ENCODE measurements at regions not wholly inside any gene's neighbourhood (a gene's known extent, or its start where the extent isn't known, plus 50 kb on each side); places are given as distances from the start of the nearest gene placed in this dataset.

GRCh38 chr6:145469021-145469420 is 266.3 kb downstream of the EPM2A start:
- no peak for DNase-seq

- no peak for DNase-seq
These were observed 259.4 kb downstream of the EPM2A start for GRCh38 chr6:145475794-145476396.

GRCh38 chr6:145480024-145480423 is 255.3 kb downstream of the EPM2A start:
- no peak for DNase-seq

- DNase-seq, result no peak
These were observed 251.9 kb downstream of the EPM2A start for GRCh38 chr6:145483191-145483996.

GRCh38 chr6:145485288-145485687 is 250.0 kb downstream of the EPM2A start:
- no peak for DNase-seq

DNA sequence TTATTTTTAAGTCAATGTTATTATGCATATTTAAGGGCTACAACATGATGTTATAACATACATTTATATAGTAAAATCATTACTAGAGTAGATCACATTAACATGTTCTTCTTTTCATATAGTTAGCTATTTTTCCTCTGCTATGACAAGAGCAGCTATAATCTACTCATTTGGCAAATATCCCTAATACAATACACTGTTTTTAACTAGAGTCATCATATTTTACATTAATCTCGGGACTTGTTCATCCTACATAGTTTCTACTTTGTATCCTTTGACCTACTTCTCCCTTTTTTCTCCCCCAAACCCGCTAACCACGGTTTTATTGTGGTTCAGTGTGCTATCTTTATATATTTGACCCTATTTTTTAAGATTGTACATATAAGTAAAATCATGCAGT is 249.0 kb downstream of the EPM2A start:
- no peak for DNase-seq

DNA sequence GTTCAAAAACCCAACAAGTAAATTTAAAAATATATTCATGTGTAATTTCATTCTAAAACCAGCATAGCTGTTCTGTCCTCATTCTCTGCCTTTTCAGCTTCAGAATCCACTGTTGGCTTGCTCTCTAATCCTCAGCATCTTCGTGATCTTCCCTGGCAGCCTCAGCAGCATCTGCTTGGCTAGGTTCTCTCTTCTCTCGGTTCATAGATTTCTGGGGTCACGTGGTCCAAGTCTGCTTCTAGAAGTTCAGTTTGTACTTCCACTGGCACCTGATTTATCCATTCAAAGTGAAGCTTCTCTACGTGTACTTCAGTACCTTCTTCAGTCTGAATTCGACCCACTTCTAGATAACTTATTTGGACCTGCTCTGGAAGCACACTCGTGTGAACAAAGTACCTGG is 245.7 kb downstream of the EPM2A start:
- DNase-seq, result no peak

GRCh38 chr6:145490068-145490467 is 245.3 kb downstream of the EPM2A start:
- no peak for DNase-seq

- no peak for DNase-seq
These were observed 244.2 kb downstream of the EPM2A start for GRCh38 chr6:145491126-145491525.

- DNase-seq, result no peak
These were observed 238.3 kb downstream of the EPM2A start for GRCh38 chr6:145497006-145497405.

DNA sequence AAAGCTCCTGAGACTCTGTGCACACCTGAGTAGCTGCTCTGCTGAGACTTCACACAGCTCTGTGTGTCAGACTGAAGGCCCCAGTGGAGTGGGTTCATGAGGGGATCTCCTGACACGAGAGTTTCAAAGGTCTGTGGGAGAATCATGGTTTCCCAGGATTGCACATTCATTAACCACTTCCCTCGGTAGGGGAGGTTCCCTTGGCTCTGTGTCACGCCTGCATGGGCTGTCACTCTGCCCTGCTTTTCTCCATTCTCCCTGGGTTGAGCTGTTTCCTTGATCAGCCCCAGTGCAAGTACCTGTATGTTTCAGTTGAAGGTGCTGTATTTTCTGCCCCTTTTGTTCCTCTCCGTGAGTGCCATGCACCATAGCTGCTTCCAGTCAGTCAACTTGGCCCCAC is 236.9 kb downstream of the EPM2A start:
- no peak for DNase-seq

DNA sequence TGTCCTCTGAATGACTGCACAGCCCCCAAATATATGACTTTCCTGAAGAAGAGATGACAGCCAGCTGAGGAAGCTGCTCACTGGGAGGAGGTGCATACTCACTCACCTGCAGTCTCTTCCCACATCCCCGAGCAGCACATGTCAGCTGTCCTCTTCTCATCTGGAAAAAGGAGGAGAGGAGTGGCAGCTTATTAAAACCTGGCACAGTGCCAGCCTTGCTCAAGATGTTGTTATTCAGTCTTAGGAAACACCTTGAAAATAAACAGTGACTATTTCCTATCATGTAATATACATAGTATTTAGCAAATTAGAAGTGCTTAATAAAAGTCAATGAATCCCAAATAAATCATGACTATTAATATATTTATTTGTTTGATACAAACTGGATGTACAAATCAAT is 232.9 kb downstream of the EPM2A start:
- DNase-seq, result peak; percentile 4

- DNase-seq, result no peak
These were observed 229.2 kb downstream of the EPM2A start for GRCh38 chr6:145506136-145506535.

- no peak for DNase-seq
These were observed 228.8 kb downstream of the EPM2A start for GRCh38 chr6:145506565-145506964.

DNA sequence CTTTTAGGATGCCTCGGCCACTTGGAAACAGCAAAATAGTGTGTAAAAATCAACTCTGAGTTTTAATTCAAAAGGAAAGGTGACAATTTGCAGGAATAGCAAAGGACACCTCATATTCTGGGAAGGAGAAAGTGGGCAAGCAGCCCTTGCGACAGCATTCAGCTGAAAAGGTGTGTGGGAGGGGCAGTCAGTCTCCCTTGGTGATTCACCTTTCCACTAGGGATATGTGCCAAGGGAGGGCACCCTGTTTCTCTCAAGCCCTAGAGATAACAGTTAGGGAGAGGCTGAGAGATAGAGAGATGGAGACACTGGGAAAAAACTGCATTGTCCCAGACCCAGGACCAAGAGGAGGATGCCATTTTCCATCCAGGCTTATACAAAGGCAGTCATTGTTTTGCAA is 228.1 kb downstream of the EPM2A start:
- no peak for DNase-seq

- DNase-seq, result no peak
These were observed 227.2 kb downstream of the EPM2A start for GRCh38 chr6:145508107-145508506.

DNA sequence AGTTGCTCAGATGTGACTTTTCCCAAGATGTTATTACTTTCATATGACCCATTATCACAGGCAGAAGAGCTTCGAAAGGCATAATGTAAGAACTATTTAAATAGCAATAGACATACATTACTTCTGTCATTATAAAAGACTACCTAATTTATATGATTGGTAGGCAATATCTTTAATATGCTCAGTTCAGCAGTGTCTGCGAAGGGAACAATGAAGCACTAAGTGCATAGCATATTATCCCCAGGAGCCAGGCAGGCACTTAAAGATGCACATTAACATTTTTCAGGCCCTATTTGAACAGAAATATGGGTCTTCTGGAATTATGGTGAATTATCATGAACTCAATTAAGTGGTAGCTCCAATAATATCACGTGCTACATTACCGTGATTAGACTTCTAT is 217.8 kb downstream of the EPM2A start:
- DNase-seq, result no peak

- no peak for DNase-seq
These were observed 210.3 kb downstream of the EPM2A start for GRCh38 chr6:145525038-145525437.

GRCh38 chr6:145529582-145529981 is 205.7 kb downstream of the EPM2A start:
- no peak for DNase-seq

DNA sequence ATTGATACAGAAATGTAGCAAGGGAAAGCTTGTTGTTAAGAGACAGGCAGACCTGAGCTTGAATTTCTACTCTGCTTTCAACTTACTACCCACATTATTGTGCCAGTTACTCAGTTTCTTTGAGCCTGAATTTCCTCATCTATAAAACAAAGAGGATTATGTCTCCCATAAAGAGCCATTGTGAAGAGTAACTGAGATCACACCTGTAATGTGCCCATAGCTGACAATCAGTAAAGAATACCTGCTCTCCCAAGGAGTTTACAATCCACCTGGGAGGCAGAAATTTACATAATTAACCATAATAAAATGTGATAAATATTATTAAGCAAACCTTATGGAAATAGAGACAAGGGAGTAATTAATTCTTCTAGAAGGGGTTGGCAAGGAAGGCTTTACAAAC is 204.9 kb downstream of the EPM2A start:
- no peak for DNase-seq

- no peak for DNase-seq
These were observed 204.3 kb downstream of the EPM2A start for GRCh38 chr6:145531032-145531431.

DNA sequence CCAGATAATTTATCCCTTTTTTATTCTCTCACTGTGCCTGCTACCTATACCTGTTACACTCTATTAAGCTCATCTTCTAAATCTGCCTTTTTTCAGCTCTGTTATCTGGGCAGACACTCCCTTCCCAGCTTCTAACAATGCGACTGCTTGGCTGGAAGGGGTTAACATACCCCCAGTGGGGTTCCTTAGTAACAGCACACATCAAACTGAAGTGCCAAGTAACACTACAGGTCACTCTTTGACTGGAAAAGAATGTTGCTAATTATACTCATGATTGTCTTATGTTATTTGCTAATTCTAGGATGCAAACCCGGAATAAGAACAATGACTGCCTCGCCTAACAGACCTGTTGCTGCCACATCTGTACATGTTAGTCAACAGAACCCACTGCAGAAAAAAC is 203.5 kb downstream of the EPM2A start:
- DNase-seq, result peak; percentile 24

DNA sequence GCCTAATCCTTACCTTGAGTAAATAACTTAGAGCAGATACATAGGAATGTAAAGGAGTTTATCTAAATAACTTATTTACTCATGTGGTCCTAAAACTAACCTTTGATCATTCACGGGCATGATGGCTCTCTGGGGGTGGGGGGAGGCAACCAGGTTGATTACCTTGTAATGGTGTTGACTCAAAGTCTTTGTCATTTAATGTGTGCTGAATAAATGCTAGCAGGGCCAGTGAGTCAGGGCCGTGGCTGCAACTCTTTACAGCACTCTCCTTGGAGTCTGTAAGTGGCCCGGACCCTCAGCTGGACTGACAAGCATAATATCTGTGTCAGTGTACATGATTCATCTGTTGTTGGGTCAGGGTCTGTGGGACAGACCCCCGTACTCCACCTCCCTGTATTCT is 203.0 kb downstream of the EPM2A start:
- no peak for DNase-seq

DNA sequence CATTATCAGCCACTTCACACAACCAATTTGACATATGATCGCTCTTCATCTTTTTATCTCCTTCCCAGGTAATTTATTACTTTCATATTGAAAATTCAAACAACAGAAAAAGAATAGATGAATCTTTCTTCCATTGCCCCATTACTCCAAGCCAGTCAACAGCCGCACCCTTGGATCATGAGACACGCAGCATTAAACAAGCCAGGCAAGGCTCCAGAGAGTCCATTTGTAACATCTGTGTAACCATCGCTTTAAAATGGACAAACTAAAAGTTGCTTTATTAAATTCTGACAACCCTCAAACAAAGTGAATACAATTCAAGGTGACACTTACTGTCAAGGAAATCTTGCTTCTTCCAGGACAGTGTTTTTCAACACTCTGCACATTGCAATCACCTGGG is 200.3 kb downstream of the EPM2A start:
- no peak for DNase-seq

- peak; percentile 11 for DNase-seq
These were observed 196.3 kb downstream of the EPM2A start for GRCh38 chr6:145538989-145539388.
